ENCODE measurements at regions not wholly inside any gene's neighbourhood (a gene's known extent, or its start where the extent isn't known, plus 50 kb on each side); places are given as distances from the start of the nearest gene placed in this dataset.

DNA sequence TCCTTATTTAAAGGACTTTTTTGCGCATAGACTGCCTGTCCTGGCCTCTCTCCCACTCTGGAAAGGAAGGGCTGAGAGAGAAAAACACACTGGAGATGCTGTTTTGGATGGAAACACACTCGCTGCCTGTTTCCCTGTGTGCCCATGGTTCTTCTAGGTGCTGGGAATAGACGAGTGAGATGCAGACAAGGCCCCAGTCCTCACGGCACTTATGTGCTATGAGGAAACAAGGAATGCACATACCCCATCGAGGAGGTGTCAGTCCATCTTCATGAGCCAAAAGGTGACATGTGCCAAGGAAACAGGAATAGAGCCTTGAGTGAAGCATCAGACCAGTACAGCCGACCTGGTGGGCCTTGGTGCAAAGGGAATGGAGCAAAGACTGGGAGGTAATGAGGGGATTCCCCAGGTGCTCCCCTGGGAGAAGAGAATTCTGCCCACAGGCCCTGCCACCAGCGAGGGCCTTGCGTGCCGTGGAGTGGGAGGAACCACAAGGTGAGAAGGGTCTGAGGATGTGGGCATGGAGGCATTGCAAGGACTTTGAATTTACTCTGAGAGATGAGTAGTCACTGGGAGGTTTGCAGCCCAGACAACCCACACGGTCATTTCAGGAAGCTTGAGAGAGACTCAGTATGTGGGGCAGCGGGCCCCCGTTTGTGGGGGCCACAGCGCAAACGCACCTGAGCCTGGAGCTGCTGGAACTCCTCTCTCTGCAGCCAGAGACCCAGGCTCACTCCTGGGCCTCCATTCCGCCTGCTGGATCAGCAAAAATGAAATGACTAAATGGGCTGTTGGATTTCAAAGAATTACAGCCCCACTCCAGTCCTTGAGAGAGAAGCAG lies 197.5 kb upstream of the COPS8 start:
- Histone ChIP-seq H3K36me3 (ENCODE audit: insufficient read depth in 1 of 2, low read depth in 1 of 2) (no peaks in the 10 kb centered on the region), H3K4me3 (no peak overlapping the region), H3K27ac (peak overlapping the region; percentile 78), H3K4me1 (peaks cover 15% of the 10 kb centered on the region), H3K27me3 (ENCODE audit: insufficient read depth in 3 of 3, low read length in 2 of 3) (peaks cover 0 to 2% (median 0%) of the 10 kb centered on the region in 3 donors), H3K9me3 (no peaks in the 10 kb centered on the region)
- no peak for DNase-seq
- 81 to 90% (median 88%) methylated on average over 15 of the region's 15 CpGs for WGBS, 3 donors
- intact Hi-C loops (cut with DNase I) = no loop called here
- TF ChIP-seq, protein P1, sequence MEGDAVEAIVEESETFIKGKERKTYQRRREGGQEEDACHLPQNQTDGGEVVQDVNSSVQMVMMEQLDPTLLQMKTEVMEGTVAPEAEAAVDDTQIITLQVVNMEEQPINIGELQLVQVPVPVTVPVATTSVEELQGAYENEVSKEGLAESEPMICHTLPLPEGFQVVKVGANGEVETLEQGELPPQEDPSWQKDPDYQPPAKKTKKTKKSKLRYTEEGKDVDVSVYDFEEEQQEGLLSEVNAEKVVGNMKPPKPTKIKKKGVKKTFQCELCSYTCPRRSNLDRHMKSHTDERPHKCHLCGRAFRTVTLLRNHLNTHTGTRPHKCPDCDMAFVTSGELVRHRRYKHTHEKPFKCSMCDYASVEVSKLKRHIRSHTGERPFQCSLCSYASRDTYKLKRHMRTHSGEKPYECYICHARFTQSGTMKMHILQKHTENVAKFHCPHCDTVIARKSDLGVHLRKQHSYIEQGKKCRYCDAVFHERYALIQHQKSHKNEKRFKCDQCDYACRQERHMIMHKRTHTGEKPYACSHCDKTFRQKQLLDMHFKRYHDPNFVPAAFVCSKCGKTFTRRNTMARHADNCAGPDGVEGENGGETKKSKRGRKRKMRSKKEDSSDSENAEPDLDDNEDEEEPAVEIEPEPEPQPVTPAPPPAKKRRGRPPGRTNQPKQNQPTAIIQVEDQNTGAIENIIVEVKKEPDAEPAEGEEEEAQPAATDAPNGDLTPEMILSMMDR (IDR thresholded peaks at IDR 0.05) = no peak
- peak in 1 of 4 donors; percentile 49 for ATAC-seq

DNA sequence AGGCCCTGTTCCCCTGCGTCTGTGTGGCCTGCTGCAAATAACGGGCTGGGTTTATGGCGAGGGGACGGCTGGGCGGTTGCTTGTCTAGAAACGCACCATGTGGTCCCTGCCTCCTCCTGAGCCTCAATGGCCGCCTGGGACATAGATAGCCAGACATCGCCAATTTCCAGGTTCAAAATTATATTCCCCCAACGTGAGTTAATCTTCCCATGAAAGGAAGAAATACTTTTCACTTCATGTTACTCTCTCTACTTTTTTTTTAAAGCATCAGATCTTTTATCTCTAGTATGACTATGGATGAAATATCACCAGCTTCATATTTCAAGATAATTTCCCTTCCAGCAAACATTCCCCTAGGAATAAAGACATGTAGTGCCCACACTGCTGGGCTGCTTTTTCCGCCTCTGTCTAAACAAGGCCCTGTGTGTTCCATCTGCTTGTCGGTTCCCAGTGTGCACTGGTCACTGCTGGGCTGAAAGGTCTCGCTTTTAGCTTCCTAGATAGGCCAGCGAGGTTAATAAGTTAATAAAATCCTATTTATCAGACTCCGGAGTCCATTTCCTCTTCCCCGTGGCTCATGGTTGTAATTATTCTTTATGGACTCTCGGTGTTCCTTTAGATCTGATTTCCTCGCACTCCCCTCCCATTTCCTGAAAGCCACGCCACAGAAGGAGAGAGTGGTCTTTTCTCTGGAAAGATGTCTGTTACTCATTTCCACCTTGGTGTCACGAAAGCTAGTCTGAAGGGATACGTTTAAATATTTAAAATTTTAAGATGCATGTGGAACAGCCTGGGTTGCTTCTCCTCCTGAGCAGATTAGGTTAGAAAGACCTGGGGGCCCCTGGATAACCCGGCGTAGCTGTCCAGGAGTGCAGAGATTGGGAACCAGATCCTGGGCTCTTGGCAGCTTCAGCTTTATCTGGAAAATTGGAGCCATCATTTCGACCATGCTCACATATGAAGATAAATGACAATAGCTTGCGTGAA lies 196.6 kb upstream of the COPS8 start:
- TF ChIP-seq, protein P1 (IDR thresholded peaks at IDR 0.05) = no peak
- H3K4me1 ChIP-seq = peaks cover 15% of the 10 kb centered on the region
- peak overlapping the region; percentile 78 for H3K27ac ChIP-seq
- H3K36me3 ChIP-seq (ENCODE audit: insufficient read depth in 1 of 2, low read depth in 1 of 2) = no peaks in the 10 kb centered on the region
- H3K27me3 ChIP-seq (ENCODE audit: insufficient read depth in 3 of 3, low read length in 2 of 3) = peaks cover 0 to 2% (median 0%) of the 10 kb centered on the region in 3 donors
- no peaks in the 10 kb centered on the region for H3K9me3 ChIP-seq
- WGBS, 3 donors = 73 to 84% (median 77%) methylated on average over 24 of the region's 24 CpGs
- intact Hi-C loops (cut with DNase I) = no loop called here
- H3K4me3 ChIP-seq = no peak overlapping the region
- ATAC-seq (no peak), DNase-seq (no peak)

DNA sequence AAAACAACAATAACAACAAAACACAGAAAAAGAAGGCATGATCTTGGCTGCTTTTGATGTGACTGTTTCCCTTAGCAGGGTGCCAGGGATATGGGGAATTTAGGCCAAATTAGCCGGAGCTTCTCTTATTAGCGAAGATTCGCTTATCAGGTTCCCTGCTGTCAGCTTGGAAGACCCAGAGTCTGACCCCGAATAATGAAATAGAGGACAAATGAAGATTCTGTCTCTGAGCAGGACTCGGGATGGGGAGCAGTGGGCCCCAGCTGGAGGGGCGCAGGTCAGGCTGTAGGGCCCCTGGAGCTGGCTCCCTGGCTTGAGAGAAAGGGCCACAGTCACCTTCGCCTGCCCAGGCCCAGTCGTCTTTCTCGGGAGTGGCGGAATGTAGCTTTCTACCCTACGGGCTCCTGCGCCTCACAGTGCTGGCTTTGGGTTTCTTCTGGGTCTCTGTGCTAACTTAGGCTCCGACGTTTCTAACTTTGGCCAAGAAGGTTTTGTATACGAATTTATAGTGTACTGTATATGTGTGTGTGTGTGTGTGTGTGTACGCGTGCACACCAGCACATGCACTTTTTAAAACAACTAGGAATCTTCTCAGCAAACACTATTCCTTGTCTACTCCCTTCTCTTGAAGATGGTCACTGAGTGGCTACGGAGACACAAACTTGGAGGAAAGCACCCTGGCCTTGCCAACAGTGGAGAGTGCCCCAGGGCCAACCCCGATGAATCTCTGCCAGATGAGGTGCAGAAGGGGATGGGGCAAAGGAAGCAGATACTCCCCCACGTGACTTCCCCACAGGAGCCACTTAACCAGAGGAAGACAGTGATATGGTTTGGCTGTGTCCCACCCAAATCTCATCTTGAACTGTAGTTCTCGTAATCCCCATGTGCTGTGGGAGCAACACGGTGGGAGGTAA lies 195.6 kb upstream of the COPS8 start:
- Histone ChIP-seq H3K27ac (no peak overlapping the region), H3K36me3 (ENCODE audit: insufficient read depth in 1 of 2, low read depth in 1 of 2) (no peaks in the 10 kb centered on the region), H3K9me3 (no peaks in the 10 kb centered on the region), H3K4me1 (peaks cover 15% of the 10 kb centered on the region), H3K4me3 (no peak overlapping the region), H3K27me3 (ENCODE audit: insufficient read depth in 3 of 3, low read length in 2 of 3) (peaks cover 0 to 2% (median 0%) of the 10 kb centered on the region in 3 donors)
- TF ChIP-seq, protein P1 (IDR thresholded peaks at IDR 0.05) = no peak
- intact Hi-C loops (cut with DNase I) = no loop called here
- DNase-seq (no peak), ATAC-seq (no peak)
- 89 to 94% (median 90%) methylated on average over 22 of the region's 22 CpGs for WGBS, 3 donors

DNA sequence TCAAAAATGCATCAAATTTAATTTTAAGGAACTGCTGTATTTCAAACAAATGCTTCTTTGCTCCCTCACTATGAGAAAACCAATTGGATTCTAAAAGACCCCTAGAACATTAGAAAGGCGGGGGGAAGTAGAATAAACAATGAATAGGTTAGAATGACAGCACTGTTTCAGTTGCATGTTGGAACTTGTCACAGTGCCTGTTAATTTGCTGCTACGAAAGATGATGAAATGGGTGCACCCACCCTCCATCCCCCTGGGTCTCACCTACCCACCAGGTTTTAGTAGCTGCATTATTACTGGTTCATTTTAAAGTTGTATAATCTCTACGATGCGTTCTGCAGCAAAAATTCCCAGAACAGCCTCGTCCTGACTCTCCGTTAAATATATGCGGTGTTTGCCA lies 193.0 kb upstream of the COPS8 start:
- ATAC-seq = no peak
- H3K27ac ChIP-seq = no peak overlapping the region
- peaks cover 6% of the 10 kb centered on the region for H3K4me1 ChIP-seq
- no peaks in the 10 kb centered on the region for H3K36me3 ChIP-seq (ENCODE audit: insufficient read depth in 1 of 2, low read depth in 1 of 2)
- DNase-seq = no peak
- no peaks in the 10 kb centered on the region for H3K9me3 ChIP-seq
- TF ChIP-seq, protein P1 (IDR thresholded peaks at IDR 0.05) = no peak
- WGBS, 3 donors = 47 to 67% (median 62%) methylated on average over 7 of the region's 7 CpGs
- H3K4me3 ChIP-seq = no peak overlapping the region
- intact Hi-C loops (cut with DNase I) = no loop called here
- peaks cover 0 to 2% (median 0%) of the 10 kb centered on the region in 3 donors for H3K27me3 ChIP-seq (ENCODE audit: insufficient read depth in 3 of 3, low read length in 2 of 3)

Data from psoas muscle (tissue), 7 donors.